ENCODE measurements at regions not wholly inside any gene's neighbourhood (a gene's known extent, or its start where the extent isn't known, plus 50 kb on each side); places are given as distances from the start of the nearest gene placed in this dataset.

DNA sequence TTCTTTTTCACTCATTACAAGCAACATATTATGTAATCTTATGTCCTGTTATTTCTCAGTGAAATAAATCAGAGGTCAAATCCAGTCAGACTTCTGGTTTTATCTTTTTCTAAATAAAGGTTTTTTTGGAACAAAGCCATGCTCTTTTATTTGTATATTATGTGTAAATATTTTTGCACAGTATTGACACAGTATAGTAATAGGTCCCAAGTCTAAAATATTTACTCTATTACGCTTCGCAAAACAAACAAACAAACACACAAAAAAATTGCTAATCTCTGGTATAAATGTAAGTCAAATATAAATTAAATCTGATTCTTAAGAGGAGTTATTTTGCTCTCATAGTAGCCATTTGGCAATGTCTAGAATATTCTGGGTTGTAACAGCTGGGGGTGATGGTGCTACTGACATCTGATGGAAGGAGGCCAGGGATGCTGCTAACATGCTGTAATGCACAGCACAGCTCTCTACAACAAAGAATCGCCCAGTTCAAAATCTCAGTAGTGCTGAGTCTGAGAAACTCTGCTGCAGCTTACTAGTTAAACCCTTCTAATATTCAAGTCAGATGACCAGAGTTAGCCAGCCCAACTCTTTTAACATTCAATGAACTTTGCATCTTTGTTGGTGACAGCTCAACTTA, 602.1 kb downstream of the RAB28 start (continued):
- TF ChIP-seq, protein P1, sequence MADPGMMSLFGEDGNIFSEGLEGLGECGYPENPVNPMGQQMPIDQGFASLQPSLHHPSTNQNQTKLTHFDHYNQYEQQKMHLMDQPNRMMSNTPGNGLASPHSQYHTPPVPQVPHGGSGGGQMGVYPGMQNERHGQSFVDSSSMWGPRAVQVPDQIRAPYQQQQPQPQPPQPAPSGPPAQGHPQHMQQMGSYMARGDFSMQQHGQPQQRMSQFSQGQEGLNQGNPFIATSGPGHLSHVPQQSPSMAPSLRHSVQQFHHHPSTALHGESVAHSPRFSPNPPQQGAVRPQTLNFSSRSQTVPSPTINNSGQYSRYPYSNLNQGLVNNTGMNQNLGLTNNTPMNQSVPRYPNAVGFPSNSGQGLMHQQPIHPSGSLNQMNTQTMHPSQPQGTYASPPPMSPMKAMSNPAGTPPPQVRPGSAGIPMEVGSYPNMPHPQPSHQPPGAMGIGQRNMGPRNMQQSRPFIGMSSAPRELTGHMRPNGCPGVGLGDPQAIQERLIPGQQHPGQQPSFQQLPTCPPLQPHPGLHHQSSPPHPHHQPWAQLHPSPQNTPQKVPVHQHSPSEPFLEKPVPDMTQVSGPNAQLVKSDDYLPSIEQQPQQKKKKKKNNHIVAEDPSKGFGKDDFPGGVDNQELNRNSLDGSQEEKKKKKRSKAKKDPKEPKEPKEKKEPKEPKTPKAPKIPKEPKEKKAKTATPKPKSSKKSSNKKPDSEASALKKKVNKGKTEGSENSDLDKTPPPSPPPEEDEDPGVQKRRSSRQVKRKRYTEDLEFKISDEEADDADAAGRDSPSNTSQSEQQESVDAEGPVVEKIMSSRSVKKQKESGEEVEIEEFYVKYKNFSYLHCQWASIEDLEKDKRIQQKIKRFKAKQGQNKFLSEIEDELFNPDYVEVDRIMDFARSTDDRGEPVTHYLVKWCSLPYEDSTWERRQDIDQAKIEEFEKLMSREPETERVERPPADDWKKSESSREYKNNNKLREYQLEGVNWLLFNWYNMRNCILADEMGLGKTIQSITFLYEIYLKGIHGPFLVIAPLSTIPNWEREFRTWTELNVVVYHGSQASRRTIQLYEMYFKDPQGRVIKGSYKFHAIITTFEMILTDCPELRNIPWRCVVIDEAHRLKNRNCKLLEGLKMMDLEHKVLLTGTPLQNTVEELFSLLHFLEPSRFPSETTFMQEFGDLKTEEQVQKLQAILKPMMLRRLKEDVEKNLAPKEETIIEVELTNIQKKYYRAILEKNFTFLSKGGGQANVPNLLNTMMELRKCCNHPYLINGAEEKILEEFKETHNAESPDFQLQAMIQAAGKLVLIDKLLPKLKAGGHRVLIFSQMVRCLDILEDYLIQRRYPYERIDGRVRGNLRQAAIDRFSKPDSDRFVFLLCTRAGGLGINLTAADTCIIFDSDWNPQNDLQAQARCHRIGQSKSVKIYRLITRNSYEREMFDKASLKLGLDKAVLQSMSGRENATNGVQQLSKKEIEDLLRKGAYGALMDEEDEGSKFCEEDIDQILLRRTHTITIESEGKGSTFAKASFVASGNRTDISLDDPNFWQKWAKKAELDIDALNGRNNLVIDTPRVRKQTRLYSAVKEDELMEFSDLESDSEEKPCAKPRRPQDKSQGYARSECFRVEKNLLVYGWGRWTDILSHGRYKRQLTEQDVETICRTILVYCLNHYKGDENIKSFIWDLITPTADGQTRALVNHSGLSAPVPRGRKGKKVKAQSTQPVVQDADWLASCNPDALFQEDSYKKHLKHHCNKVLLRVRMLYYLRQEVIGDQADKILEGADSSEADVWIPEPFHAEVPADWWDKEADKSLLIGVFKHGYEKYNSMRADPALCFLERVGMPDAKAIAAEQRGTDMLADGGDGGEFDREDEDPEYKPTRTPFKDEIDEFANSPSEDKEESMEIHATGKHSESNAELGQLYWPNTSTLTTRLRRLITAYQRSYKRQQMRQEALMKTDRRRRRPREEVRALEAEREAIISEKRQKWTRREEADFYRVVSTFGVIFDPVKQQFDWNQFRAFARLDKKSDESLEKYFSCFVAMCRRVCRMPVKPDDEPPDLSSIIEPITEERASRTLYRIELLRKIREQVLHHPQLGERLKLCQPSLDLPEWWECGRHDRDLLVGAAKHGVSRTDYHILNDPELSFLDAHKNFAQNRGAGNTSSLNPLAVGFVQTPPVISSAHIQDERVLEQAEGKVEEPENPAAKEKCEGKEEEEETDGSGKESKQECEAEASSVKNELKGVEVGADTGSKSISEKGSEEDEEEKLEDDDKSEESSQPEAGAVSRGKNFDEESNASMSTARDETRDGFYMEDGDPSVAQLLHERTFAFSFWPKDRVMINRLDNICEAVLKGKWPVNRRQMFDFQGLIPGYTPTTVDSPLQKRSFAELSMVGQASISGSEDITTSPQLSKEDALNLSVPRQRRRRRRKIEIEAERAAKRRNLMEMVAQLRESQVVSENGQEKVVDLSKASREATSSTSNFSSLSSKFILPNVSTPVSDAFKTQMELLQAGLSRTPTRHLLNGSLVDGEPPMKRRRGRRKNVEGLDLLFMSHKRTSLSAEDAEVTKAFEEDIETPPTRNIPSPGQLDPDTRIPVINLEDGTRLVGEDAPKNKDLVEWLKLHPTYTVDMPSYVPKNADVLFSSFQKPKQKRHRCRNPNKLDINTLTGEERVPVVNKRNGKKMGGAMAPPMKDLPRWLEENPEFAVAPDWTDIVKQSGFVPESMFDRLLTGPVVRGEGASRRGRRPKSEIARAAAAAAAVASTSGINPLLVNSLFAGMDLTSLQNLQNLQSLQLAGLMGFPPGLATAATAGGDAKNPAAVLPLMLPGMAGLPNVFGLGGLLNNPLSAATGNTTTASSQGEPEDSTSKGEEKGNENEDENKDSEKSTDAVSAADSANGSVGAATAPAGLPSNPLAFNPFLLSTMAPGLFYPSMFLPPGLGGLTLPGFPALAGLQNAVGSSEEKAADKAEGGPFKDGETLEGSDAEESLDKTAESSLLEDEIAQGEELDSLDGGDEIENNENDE (IDR thresholded peaks at IDR 0.05; ENCODE audit: insufficient replicate concordance, low read length): no peak
- no peak for TF ChIP-seq RBBP5 (IDR thresholded peaks at IDR 0.05; ENCODE audit: borderline replicate concordance, low read depth, low read length)
- TF ChIP-seq SP1 (IDR thresholded peaks at IDR 0.05; ENCODE audit: low read depth, low read length): no peak
- no peak for TF ChIP-seq KDM1A (IDR thresholded peaks at IDR 0.05; ENCODE audit: borderline replicate concordance, low read length)
- TF ChIP-seq, protein P2, sequence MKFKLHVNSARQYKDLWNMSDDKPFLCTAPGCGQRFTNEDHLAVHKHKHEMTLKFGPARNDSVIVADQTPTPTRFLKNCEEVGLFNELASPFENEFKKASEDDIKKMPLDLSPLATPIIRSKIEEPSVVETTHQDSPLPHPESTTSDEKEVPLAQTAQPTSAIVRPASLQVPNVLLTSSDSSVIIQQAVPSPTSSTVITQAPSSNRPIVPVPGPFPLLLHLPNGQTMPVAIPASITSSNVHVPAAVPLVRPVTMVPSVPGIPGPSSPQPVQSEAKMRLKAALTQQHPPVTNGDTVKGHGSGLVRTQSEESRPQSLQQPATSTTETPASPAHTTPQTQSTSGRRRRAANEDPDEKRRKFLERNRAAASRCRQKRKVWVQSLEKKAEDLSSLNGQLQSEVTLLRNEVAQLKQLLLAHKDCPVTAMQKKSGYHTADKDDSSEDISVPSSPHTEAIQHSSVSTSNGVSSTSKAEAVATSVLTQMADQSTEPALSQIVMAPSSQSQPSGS (IDR thresholded peaks at IDR 0.05; ENCODE audit: low read length): no peak
- no peak for TF ChIP-seq SP4 (IDR thresholded peaks at IDR 0.05; ENCODE audit: low read length)
- no peak for TF ChIP-seq TEAD4 (IDR thresholded peaks at IDR 0.05; ENCODE audit: low read depth, low read length)
- TF ChIP-seq EZH2 (IDR thresholded peaks at IDR 0.05; ENCODE audit: low read depth, low read length, severe bottlenecking): no peak
- no peak for TF ChIP-seq POLR2AphosphoS5 (IDR thresholded peaks at IDR 0.05; ENCODE audit: low read depth, low read length)
- no peak for TF ChIP-seq JUN (IDR thresholded peaks at IDR 0.05; ENCODE audit: low read depth, low read length)
